Tibial nerve (tissue), 4 donors: ENCODE measurements at regions not wholly inside any gene's neighbourhood (a gene's known extent, or its start where the extent isn't known, plus 50 kb on each side); places are given as distances from the start of the nearest gene placed in this dataset.

ENCODE experiments used
- CTCF ChIP-seq, 5 experiments: fragments of 200-600 bp in 3 of 5; fragments of 450-650 bp in 2 of 5; sonication (generic) in 3 of 5; IDR thresholded peaks; one replicate each; pipeline ENCODE4 v1.5.1; 2016 to 2019; ENCODE audit warnings: antibody characterized with exemption in 5 of 5, mild to moderate bottlenecking in 3 of 5, moderate library complexity in 2 of 5
- EP300 ChIP-seq, 2 donors: sonication (generic); formaldehyde crosslinking; IDR thresholded peaks; one replicate each; pipeline ENCODE4 v1.6.1; 2017; ENCODE audit warnings: antibody characterized with exemption in 2 of 2, mild to moderate bottlenecking in 1 of 2

GRCh38 chr7:155913291-155913690 is 101.0 kb upstream of the SHH start:
- TF ChIP-seq CTCF (IDR thresholded peaks at IDR 0.05) = no peak
- TF ChIP-seq EP300 (IDR thresholded peaks at IDR 0.05) = no peak
